H1 (cell line): ENCODE measurements at regions not wholly inside any gene's neighbourhood (a gene's known extent, or its start where the extent isn't known, plus 50 kb on each side); places are given as distances from the start of the nearest gene placed in this dataset.

ENCODE experiments used
- CTCF ChIA-PET: fragments of 300-600 bp; sonication (Branson Sonifier 250); formaldehyde crosslinking; loops from one replicate; lab custom pipeline; 2021; ENCODE audit not compliant: partially characterized antibody; lab: Charles Lee
- POLR2A ChIA-PET: fragments of 300-600 bp; sonication (Branson Sonifier 250); formaldehyde crosslinking; loops from one replicate; lab custom pipeline; 2021; ENCODE audit warnings: inconsistent platforms; ENCODE audit not compliant: partially characterized antibody; lab: Charles Lee
- DNase-seq, 2 experiments: peaks; one replicate each; pipeline versions ENCODE4 v3.0.0 to v3.0.0-alpha.2; 2010 to 2022; ENCODE audit warnings: low spot score in 2 of 2, low read depth in 1 of 2, mixed read lengths in 1 of 2
- FAIRE-seq: peaks from 2 replicates; lab custom pipeline; 2011; peaks lifted over from hg19 to GRCh38; lab: Jason Lieb, UNC
- H2AFZ ChIP-seq: 2 replicates; pipeline ENCODE4 v1.8.1; 2012; ENCODE audit warnings: low read length, inconsistent platforms
- H2AK5ac ChIP-seq: 2 replicates; pipeline ENCODE4 v1.6.1; 2013; ENCODE audit warnings: low read depth, low read length
- H2BK120ac ChIP-seq: replicated peaks from 2 replicates; pipeline ENCODE3; 2013; ENCODE audit warnings: low read depth, low read length, inconsistent platforms
- H2BK12ac ChIP-seq: 2 replicates; pipeline ENCODE4 v1.6.1; 2013; ENCODE audit warnings: low read depth, low read length
- H2BK15ac ChIP-seq: 2 replicates; pipeline ENCODE4 v1.6.1; 2013; ENCODE audit warnings: low read length
- H2BK20ac ChIP-seq: 2 replicates; pipeline ENCODE4 v1.6.1; 2013; ENCODE audit warnings: low read length
- H2BK5ac ChIP-seq: 2 replicates; pipeline ENCODE4 v1.6.1; 2013; ENCODE audit warnings: low read depth, low read length
- H3K14ac ChIP-seq: 2 replicates; pipeline ENCODE4 v1.6.1; 2013; ENCODE audit warnings: inconsistent platforms; ENCODE audit not compliant: insufficient read length
- H3K18ac ChIP-seq: 2 replicates; pipeline ENCODE4 v1.6.1; 2013; ENCODE audit warnings: low read length; ENCODE audit errors: extremely low read depth
- H3K23ac ChIP-seq: 2 replicates; pipeline ENCODE4 v1.6.1; 2013; ENCODE audit warnings: inconsistent platforms; ENCODE audit not compliant: insufficient read length
- H3K23me2 ChIP-seq: 2 replicates; pipeline ENCODE4 v1.6.1; 2013; ENCODE audit warnings: low read depth, low read length
- H3K27ac ChIP-seq: 2 replicates; pipeline ENCODE4 v1.6.1; 2011; ENCODE audit warnings: low read depth, low read length, inconsistent platforms
- H3K27me3 ChIP-seq, 4 experiments: replicated peaks in 1 of 4; 1 replicate in 1 of 4; 2 replicates in 3 of 4; pipeline versions ENCODE4 v1.6.1 to v1.8.1; 2011 to 2013; ENCODE audit warnings: low read length in 3 of 4, mild to moderate bottlenecking in 3 of 4, inconsistent platforms in 2 of 4, mixed read lengths in 2 of 4, moderate library complexity in 1 of 4; ENCODE audit not compliant: control insufficient read depth in 3 of 4, insufficient read depth in 3 of 4; ENCODE audit errors: extremely low read depth in 1 of 4
- H3K36me3 ChIP-seq, 4 experiments: 2 replicates each; pipeline versions ENCODE4 v1.6.1 to v1.8.1; 2011 to 2013; ENCODE audit warnings: mild to moderate bottlenecking in 4 of 4, low read length in 3 of 4, moderate library complexity in 2 of 4, control low read depth in 1 of 4, inconsistent platforms in 1 of 4; ENCODE audit not compliant: insufficient read depth in 4 of 4, control insufficient read depth in 2 of 4
- H3K4ac ChIP-seq: replicated peaks from 2 replicates; pipeline ENCODE3; 2013; ENCODE audit warnings: low read length, low read depth, mixed read lengths, inconsistent platforms; ENCODE audit not compliant: insufficient read length
- H3K4me1 ChIP-seq, 4 experiments: replicated peaks in 1 of 4; 1 replicate in 1 of 4; 2 replicates in 3 of 4; pipeline versions ENCODE4 v1.6.1 to v1.8.1; 2011 to 2013; ENCODE audit warnings: low read length in 3 of 4, inconsistent platforms in 2 of 4, mixed read lengths in 1 of 4; ENCODE audit not compliant: insufficient read depth in 4 of 4, control insufficient read depth in 3 of 4
- H3K4me2 ChIP-seq, 2 experiments: 2 replicates each; pipeline versions ENCODE4 v1.6.1 to v1.8.1; 2011 to 2013; ENCODE audit warnings: low read depth in 2 of 2, low read length in 2 of 2, control low read depth in 1 of 2, inconsistent platforms in 1 of 2, mild to moderate bottlenecking in 1 of 2; ENCODE audit not compliant: insufficient read depth in 1 of 2
- H3K4me3 ChIP-seq, 4 experiments: fragments of 200-600, 300-600 bp in 1 of 4; sonication (generic), shearing (Covaris generic), sonication (Bioruptor Twin) in 1 of 4; 2 replicates each; pipeline versions ENCODE4 v1.5.1 to v1.8.1; 2011 to 2016; ENCODE audit warnings: low read length in 4 of 4, low read depth in 3 of 4, control low read depth in 2 of 4, inconsistent platforms in 2 of 4, mild to moderate bottlenecking in 2 of 4, mixed read lengths in 1 of 4, moderate library complexity in 1 of 4; ENCODE audit not compliant: insufficient read depth in 2 of 4; ENCODE audit errors: extremely low read depth in 1 of 4
- H3K56ac ChIP-seq: replicated peaks from 2 replicates; pipeline ENCODE3; 2013; ENCODE audit warnings: low read depth, mild to moderate bottlenecking, mixed read lengths, low read length, inconsistent platforms; ENCODE audit not compliant: insufficient read length
- H3K79me1 ChIP-seq: 2 replicates; pipeline ENCODE4 v1.6.1; 2013; ENCODE audit warnings: low read depth, low read length, control low read depth
- H3K79me2 ChIP-seq, 2 experiments: 2 replicates each; pipeline versions ENCODE4 v1.6.1 to v1.8.1; 2012 to 2013; ENCODE audit warnings: low read length in 2 of 2, mild to moderate bottlenecking in 2 of 2, inconsistent platforms in 1 of 2; ENCODE audit not compliant: insufficient read depth in 2 of 2, control insufficient read depth in 1 of 2
- H3K9ac ChIP-seq, 4 experiments: replicated peaks in 1 of 4; 1 replicate in 1 of 4; 2 replicates in 3 of 4; pipeline versions ENCODE4 v1.6.1 to v1.8.1; 2011 to 2013; ENCODE audit warnings: low read depth in 3 of 4, low read length in 3 of 4, control low read depth in 2 of 4, mild to moderate bottlenecking in 2 of 4, moderate library complexity in 2 of 4, inconsistent platforms in 1 of 4; ENCODE audit errors: extremely low read depth in 1 of 4
- H3K9me3 ChIP-seq, 2 experiments: 2 replicates each; pipeline versions ENCODE4 v1.6.1 to v1.8.1; 2012 to 2013; ENCODE audit warnings: mild to moderate bottlenecking in 2 of 2, moderate library complexity in 2 of 2, control low read depth in 1 of 2, inconsistent platforms in 1 of 2, low read depth in 1 of 2, low read length in 1 of 2, mixed read lengths in 1 of 2; ENCODE audit not compliant: insufficient read depth in 2 of 2
- H4K20me1 ChIP-seq, 2 experiments: replicated peaks in 1 of 2; 2 replicates each; pipeline versions ENCODE3 to v1.8.1; 2011 to 2013; ENCODE audit warnings: inconsistent platforms in 2 of 2, low read length in 2 of 2, mild to moderate bottlenecking in 1 of 2; ENCODE audit not compliant: insufficient read depth in 2 of 2, control insufficient read depth in 1 of 2
- H4K5ac ChIP-seq: 2 replicates; pipeline ENCODE4 v1.6.1; 2013; ENCODE audit warnings: low read length, low read depth, mixed read lengths, inconsistent platforms; ENCODE audit not compliant: insufficient read length
- H4K8ac ChIP-seq: 2 replicates; pipeline ENCODE4 v1.8.0; 2013; ENCODE audit warnings: mild to moderate bottlenecking, moderate library complexity, low read length, inconsistent platforms; ENCODE audit not compliant: insufficient read depth; ENCODE audit errors: extremely low read depth
- H4K91ac ChIP-seq: replicated peaks from 2 replicates; pipeline ENCODE3; 2013; ENCODE audit warnings: low read length, mixed read lengths, inconsistent platforms; ENCODE audit not compliant: insufficient read length
- CHD2 ChIP-seq: IDR thresholded peaks from 2 replicates; pipeline ENCODE4 v1.6.1; 2012; ENCODE audit warnings: low read length, improper control_type of control experiment
- GABPA ChIP-seq: IDR thresholded peaks from 2 replicates; pipeline ENCODE4 v1.6.1; 2011; ENCODE audit warnings: mild to moderate bottlenecking, low read length, moderate library complexity, borderline replicate concordance; ENCODE audit not compliant: insufficient read depth
- HDAC2 ChIP-seq, 2 experiments: fragments of 300-600 bp in 1 of 2; sonication (generic) in 1 of 2; IDR thresholded peaks; 2 replicates each; pipeline ENCODE4 v1.6.1; 2011 to 2012; ENCODE audit warnings: low read depth in 2 of 2, low read length in 2 of 2, mild to moderate bottlenecking in 2 of 2, moderate library complexity in 2 of 2, borderline replicate concordance in 1 of 2, inconsistent platforms in 1 of 2
- KDM1A ChIP-seq: fragments of 200-600, 300-600 bp; sonication (generic); IDR thresholded peaks from 2 replicates; pipeline ENCODE4 v1.7.1; 2016; ENCODE audit warnings: mild to moderate bottlenecking, low read length, borderline replicate concordance
- POU5F1 ChIP-seq: IDR thresholded peaks from 2 replicates; pipeline ENCODE4 v1.6.1; 2011; ENCODE audit warnings: low read depth, mild to moderate bottlenecking, low read length, moderate library complexity
- WGBS, 2 experiments: shearing (Covaris generic) in 1 of 2; methylation state at CpG; one replicate each; pipeline versions ENCODE4 v1.1.6 to v1.1.7; 2013 to 2015; ENCODE audit warnings: low lambda C conversion rate in 2 of 2, mixed read lengths in 2 of 2, inconsistent platforms in 1 of 2, low coverage in 1 of 2, missing lambda C conversion rate in 1 of 2; ENCODE audit not compliant: insufficient replicate concordance in 2 of 2, insufficient coverage in 1 of 2, insufficient read length in 1 of 2; ENCODE audit errors: extremely low coverage in 1 of 2, missing lambda C conversion rate in 1 of 2; 5-methylcytosine and 5-hydroxymethylcytosine counted together
- TF ChIP-seq, protein P1 (sequence below): IDR thresholded peaks from 2 replicates; pipeline ENCODE4 v1.6.1; 2012; ENCODE audit warnings: low read length, inconsistent platforms

DNA sequence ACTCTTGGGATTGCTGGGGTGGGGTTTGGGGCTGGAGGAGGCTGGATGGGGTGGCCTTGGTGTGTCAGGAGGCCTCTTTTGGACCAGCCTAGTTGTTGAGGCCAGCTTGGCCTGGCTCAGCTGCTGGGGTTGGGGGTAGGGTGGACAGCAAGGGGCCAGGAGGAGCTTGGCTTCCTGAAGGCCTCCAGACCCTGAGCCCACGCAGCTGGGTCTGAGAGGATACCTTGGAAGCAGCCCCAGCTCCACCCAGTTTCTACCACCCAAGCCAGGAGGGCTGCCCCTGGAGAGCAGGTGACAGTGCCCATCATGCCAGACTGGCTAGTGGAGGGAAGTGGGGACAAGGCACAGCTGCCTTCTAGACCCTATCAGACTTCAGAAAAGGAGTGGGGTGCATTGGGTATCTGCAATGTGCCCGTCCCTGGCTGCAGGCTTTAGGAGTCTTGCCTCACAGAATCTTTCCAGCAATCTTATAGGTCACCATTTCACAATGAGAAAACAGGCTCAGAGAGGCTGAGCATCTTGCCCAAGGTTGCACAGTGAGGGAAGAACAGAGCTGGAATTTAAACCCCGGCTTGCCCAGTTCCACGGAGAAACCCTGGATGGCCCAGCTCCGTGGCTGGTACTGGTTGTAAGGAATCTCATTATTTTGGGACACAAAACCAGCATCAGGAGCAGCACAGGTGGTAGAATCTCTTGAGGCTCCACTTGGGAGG, 83.0 kb downstream of the LINGO1 start:
- H3K9ac ChIP-seq = no peak overlapping the region
- no peak overlapping the region for H4K5ac ChIP-seq
- no peak overlapping the region for H3K18ac ChIP-seq
- H2BK5ac ChIP-seq = no peak overlapping the region
- no peak overlapping the region for H4K8ac ChIP-seq
- H3K79me1 ChIP-seq = no peaks in the 10 kb centered on the region
- H3K56ac ChIP-seq = no peak overlapping the region
- CTCF ChIA-PET = interaction anchor here (0.6 to 4.8 kb wide), 20 partner anchors 14 to 541 kb away, joined by 3 to 28 read pairs (median 4); partner anchors contain the start of gene LINGO1
- no peaks in the 10 kb centered on the region for H3K9me3 ChIP-seq
- H2BK120ac ChIP-seq = no peak overlapping the region
- H3K23ac ChIP-seq = no peak overlapping the region
- no peaks in the 10 kb centered on the region for H3K27me3 ChIP-seq
- POLR2A ChIA-PET = no interaction called here
- H4K20me1 ChIP-seq = no peaks in the 10 kb centered on the region
- H3K4ac ChIP-seq = no peak overlapping the region
- peaks cover 0 to 10% (median 5%) of the 10 kb centered on the region in 4 experiments; a peak in 5 of 7 replicates for H3K4me1 ChIP-seq
- H3K4me2 ChIP-seq = no peak overlapping the region
- no peaks in the 10 kb centered on the region for H3K36me3 ChIP-seq
- H3K79me2 ChIP-seq = no peaks in the 10 kb centered on the region
- DNase-seq (no peak), FAIRE-seq (no peak)
- peaks cover 4% of the 10 kb centered on the region; the same call in 1 of the 2 replicates for H3K23me2 ChIP-seq
- WGBS, 2 experiments = 86% methylated on average over 4 of the region's 5 CpGs; no CpG with 5 or more reads in 1 of the 2 experiments
- H2AFZ ChIP-seq = no peak overlapping the region
- no peak overlapping the region for H2AK5ac ChIP-seq
- H3K14ac ChIP-seq = no peak overlapping the region
- H4K91ac ChIP-seq = no peak overlapping the region
- H3K4me3 ChIP-seq = no peak overlapping the region
- H2BK20ac ChIP-seq = no peak overlapping the region
- no peak overlapping the region for H3K27ac ChIP-seq
- H2BK15ac ChIP-seq = peak overlapping the region; percentile 40; the same call in 1 of the 2 replicates
- H2BK12ac ChIP-seq = peak overlapping the region; percentile 60; the same call in 1 of the 2 replicates
- TF ChIP-seq, protein P1, sequence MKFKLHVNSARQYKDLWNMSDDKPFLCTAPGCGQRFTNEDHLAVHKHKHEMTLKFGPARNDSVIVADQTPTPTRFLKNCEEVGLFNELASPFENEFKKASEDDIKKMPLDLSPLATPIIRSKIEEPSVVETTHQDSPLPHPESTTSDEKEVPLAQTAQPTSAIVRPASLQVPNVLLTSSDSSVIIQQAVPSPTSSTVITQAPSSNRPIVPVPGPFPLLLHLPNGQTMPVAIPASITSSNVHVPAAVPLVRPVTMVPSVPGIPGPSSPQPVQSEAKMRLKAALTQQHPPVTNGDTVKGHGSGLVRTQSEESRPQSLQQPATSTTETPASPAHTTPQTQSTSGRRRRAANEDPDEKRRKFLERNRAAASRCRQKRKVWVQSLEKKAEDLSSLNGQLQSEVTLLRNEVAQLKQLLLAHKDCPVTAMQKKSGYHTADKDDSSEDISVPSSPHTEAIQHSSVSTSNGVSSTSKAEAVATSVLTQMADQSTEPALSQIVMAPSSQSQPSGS = no peak
- no peak for TF ChIP-seq GABPA
- TF ChIP-seq HDAC2 (IDR thresholded peaks at IDR 0.05; ENCODE audit: borderline replicate concordance in 1 of 2, low read depth in 2 of 2, low read length in 2 of 2) = no peak
- no peak for TF ChIP-seq CHD2
- TF ChIP-seq POU5F1 = no peak
- no peak for TF ChIP-seq KDM1A
